ENCODE measurements at regions not wholly inside any gene's neighbourhood (a gene's known extent, or its start where the extent isn't known, plus 50 kb on each side); places are given as distances from the start of the nearest gene placed in this dataset.

DNA sequence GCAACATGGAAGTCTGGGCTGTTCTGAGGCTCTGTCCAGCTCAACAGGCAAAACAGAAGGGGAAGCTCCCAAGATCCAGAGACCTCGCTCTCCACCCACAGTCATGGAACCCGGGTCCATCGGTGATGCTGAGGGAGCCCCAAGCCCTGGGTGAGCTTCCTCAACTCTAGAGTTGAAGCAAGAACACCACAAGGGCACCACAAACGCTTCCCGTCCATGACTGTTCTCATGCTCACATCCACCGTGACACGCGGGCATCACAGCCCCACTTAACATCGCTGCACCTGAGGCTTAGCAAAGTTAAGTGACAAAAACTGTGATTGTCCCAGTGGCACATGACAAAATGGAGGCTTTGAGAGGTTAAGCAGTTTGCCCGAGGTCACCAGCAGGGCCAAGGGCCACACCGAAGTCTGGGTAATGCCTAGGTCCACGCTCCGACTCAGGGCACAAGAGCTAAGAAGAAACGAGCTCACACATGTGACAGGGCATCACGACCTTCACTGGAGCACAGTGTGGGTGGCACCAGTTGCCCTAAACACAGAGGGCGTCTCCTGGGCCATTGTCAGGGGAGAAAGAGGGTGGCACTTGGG lies 110.6 kb downstream of the OAT start:
- TF ChIP-seq, protein P1, sequence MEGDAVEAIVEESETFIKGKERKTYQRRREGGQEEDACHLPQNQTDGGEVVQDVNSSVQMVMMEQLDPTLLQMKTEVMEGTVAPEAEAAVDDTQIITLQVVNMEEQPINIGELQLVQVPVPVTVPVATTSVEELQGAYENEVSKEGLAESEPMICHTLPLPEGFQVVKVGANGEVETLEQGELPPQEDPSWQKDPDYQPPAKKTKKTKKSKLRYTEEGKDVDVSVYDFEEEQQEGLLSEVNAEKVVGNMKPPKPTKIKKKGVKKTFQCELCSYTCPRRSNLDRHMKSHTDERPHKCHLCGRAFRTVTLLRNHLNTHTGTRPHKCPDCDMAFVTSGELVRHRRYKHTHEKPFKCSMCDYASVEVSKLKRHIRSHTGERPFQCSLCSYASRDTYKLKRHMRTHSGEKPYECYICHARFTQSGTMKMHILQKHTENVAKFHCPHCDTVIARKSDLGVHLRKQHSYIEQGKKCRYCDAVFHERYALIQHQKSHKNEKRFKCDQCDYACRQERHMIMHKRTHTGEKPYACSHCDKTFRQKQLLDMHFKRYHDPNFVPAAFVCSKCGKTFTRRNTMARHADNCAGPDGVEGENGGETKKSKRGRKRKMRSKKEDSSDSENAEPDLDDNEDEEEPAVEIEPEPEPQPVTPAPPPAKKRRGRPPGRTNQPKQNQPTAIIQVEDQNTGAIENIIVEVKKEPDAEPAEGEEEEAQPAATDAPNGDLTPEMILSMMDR (IDR thresholded peaks at IDR 0.05): no peak
- TF ChIP-seq POLR2A (IDR thresholded peaks at IDR 0.05) (no peak), POLR2AphosphoS5 (IDR thresholded peaks at IDR 0.05; ENCODE audit: insufficient read depth in 1 of 2, low read depth in 1 of 2) (no peak)
